OCI-LY3 (cell line): ENCODE measurements at regions not wholly inside any gene's neighbourhood (a gene's known extent, or its start where the extent isn't known, plus 50 kb on each side); places are given as distances from the start of the nearest gene placed in this dataset.

Source experiments
- EZH2phosphoT487 ChIP-seq: fragments of 200-600 bp; shearing (Covaris generic); IDR thresholded peaks from 2 replicates; pipeline ENCODE4 v1.6.1; 2018; ENCODE audit warnings: antibody characterized with exemption, mixed run types, low read depth
- TF ChIP-seq, protein P1 (sequence below): fragments of 200-600, 300-600 bp; sonication (generic); IDR thresholded peaks from 2 replicates; pipeline ENCODE4 v1.5.1; 2014; ENCODE audit warnings: antibody characterized with exemption, low read length, low read depth

DNA sequence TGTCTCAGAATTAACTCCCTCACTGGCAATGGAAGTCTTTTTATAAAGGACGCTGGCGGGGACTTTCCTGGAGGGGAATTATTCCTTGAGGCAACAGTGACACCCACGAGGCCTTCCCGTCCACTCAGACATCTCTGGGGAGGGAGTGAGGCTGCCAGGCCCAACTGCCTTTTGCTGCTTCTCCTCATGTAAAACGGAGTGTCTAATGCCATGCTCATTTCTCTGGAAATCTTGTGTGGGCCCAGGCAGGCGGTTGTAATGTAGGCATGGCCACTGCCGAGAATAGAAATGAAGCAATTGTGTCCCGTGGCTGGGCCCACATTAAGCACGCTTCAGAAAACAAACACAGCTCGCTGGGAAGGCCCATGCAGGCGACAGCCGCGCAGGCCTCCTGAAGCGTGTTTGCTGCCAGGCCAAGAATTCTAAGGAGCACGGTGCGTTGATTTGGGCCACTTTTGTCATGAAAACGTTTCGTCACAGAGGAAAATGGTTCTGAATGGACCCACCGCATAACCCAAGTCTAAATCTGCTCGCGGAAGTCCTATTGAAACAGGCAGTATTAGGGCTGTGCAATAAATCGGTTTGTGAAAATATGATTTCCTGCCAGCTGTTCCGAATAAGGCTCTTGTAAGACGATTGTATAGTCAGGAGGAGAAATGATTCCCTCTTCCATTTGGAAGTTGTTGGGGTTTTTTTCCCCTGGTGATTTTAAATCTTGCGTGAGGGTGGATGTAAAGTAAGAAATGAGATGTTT, 104.2 kb upstream of the CHST15 start:
- TF ChIP-seq, protein P1, sequence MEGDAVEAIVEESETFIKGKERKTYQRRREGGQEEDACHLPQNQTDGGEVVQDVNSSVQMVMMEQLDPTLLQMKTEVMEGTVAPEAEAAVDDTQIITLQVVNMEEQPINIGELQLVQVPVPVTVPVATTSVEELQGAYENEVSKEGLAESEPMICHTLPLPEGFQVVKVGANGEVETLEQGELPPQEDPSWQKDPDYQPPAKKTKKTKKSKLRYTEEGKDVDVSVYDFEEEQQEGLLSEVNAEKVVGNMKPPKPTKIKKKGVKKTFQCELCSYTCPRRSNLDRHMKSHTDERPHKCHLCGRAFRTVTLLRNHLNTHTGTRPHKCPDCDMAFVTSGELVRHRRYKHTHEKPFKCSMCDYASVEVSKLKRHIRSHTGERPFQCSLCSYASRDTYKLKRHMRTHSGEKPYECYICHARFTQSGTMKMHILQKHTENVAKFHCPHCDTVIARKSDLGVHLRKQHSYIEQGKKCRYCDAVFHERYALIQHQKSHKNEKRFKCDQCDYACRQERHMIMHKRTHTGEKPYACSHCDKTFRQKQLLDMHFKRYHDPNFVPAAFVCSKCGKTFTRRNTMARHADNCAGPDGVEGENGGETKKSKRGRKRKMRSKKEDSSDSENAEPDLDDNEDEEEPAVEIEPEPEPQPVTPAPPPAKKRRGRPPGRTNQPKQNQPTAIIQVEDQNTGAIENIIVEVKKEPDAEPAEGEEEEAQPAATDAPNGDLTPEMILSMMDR: no peak
- no peak for TF ChIP-seq EZH2phosphoT487
